GM12872 (cell line): ENCODE measurements at regions not wholly inside any gene's neighbourhood (a gene's known extent, or its start where the extent isn't known, plus 50 kb on each side); places are given as distances from the start of the nearest gene placed in this dataset.

ENCODE experiments used
- TF ChIP-seq, protein P1 (sequence below): IDR thresholded peaks from 3 replicates; pipeline ENCODE4 v1.5.1; 2011; ENCODE audit warnings: low read depth, mild to moderate bottlenecking, low read length, moderate library complexity; ENCODE audit not compliant: insufficient read depth

DNA sequence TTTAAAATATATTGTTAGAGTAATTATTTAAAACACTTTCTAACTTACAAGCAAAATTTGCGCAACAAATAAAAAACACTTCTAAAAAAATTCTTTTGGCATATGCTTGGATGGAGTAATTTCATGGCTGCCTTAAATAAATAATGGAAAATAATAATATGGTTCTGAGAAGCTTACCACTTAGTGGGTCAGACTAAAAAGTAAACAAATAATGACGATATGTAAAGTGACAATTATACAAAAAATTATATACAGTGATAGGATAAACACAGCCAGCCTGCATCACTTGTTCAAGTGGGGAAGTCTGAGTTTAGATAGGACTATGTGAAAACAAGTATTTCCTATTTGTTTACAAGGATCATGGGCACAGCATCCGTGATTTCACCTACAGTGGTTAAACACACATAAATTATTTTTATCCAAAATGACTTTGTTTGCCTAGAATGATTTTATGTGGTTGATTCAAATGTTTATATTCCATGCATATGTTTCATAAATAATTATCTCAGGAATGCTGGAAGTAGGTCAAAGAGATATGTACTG, 141.7 kb upstream of the SEMA3D start:
- TF ChIP-seq, protein P1, sequence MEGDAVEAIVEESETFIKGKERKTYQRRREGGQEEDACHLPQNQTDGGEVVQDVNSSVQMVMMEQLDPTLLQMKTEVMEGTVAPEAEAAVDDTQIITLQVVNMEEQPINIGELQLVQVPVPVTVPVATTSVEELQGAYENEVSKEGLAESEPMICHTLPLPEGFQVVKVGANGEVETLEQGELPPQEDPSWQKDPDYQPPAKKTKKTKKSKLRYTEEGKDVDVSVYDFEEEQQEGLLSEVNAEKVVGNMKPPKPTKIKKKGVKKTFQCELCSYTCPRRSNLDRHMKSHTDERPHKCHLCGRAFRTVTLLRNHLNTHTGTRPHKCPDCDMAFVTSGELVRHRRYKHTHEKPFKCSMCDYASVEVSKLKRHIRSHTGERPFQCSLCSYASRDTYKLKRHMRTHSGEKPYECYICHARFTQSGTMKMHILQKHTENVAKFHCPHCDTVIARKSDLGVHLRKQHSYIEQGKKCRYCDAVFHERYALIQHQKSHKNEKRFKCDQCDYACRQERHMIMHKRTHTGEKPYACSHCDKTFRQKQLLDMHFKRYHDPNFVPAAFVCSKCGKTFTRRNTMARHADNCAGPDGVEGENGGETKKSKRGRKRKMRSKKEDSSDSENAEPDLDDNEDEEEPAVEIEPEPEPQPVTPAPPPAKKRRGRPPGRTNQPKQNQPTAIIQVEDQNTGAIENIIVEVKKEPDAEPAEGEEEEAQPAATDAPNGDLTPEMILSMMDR = no peak

GRCh38 chr7:85324145-85324799, 137.4 kb upstream of the SEMA3D start:
- TF ChIP-seq, protein P1 = no peak

DNA sequence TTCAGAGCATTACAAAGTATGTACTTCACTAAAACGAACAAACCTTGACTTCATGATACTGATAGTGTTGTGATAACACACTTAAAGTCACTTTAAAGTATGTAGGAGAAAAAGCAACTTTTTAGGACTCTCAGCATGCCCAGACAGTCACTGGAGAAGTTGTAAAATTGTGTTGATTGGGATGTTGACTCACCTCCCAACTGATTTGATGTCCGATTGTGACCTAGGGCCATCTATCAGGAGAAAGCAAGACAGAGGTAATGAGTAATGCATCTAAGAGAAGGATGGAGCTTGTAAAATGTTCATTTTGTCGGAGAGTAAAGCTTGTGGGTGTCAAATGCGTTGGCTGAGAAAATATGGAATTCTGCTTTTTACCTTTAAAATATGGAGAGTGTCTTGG, 135.4 kb upstream of the SEMA3D start:
- TF ChIP-seq, protein P1 = no peak

GRCh38 chr7:85320699-85321476, 134.0 kb upstream of the SEMA3D start:
- TF ChIP-seq, protein P1 = no peak

GRCh38 chr7:85316489-85316888, 129.6 kb upstream of the SEMA3D start:
- TF ChIP-seq, protein P1 = no peak

DNA sequence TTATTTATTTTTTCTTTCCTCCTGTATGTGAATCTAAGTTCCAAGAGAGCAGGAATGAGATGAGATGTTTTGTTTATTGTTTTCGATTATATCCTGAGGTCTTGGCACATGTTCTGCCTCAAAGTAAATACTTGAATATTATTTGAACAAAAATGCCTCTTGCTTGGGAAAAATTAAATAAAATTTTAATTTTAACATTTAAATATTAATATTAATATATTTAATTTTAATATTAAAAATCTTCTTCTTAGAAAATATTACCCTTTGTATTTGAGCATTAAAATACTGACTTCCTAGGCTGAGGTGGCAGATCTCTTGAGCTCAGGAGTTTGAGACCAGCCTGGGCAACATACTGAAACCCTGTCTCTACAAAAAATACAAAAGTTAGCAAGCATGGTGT, 123.4 kb upstream of the SEMA3D start:
- TF ChIP-seq, protein P1 = no peak

GRCh38 chr7:85306115-85306514, 119.3 kb upstream of the SEMA3D start:
- TF ChIP-seq, protein P1 = no peak
